IMR-90 (cell line): ENCODE measurements at regions not wholly inside any gene's neighbourhood (a gene's known extent, or its start where the extent isn't known, plus 50 kb on each side); places are given as distances from the start of the nearest gene placed in this dataset.

Experiments
- ATAC-seq: fragments of 200-7000 bp; cut with Tn5 transposase; 2 replicates; pipeline ENCODE4 v1.9.1; 2020; ENCODE audit warnings: low read depth, mild to moderate bottlenecking, moderate library complexity
- BruUV-seq: library from RNA; stranded (reverse); fragments of 400-500 nt; replicated peaks from 2 replicates; lab custom pipeline; 2021; lab: Mats Ljungman, UMichigan
- CTCF ChIA-PET: fragments of 300-600 bp; formaldehyde crosslinking; extraction: SDS; loops from one replicate; lab custom pipeline; 2021; ENCODE audit warnings: antibody characterized with exemption; lab: Yijun Ruan, JAX
- POLR2A ChIA-PET: fragments of 300-600 bp; sonication (Branson Sonifier 250); formaldehyde crosslinking; loops from one replicate; lab custom pipeline; 2022; ENCODE audit warnings: antibody characterized with exemption; ENCODE audit not compliant: unreplicated experiment; lab: Charles Lee
- DNase-seq: peaks from one replicate; pipeline ENCODE4 v3.0.0; 2013
- H2AFZ ChIP-seq: replicated peaks from 2 replicates; pipeline ENCODE3; 2013; ENCODE audit warnings: low read length, mild to moderate bottlenecking; ENCODE audit not compliant: poor library complexity
- H2AK5ac ChIP-seq: 2 replicates; pipeline ENCODE4 v1.6.1; 2013; ENCODE audit warnings: low read depth, low read length, inconsistent platforms
- H2AK9ac ChIP-seq: replicated peaks from 2 replicates; pipeline ENCODE3; 2013; ENCODE audit warnings: mild to moderate bottlenecking, low read depth, low read length, moderate library complexity; ENCODE audit not compliant: poor library complexity
- H2BK120ac ChIP-seq: 2 replicates; pipeline ENCODE4 v1.6.1; 2013; ENCODE audit warnings: low read depth, low read length, inconsistent platforms
- H2BK15ac ChIP-seq: 3 replicates; pipeline ENCODE4 v1.6.1; 2013; ENCODE audit warnings: low read depth, low read length, inconsistent platforms
- H2BK20ac ChIP-seq: 2 replicates; pipeline ENCODE4 v1.6.1; 2013; ENCODE audit warnings: low read depth, mild to moderate bottlenecking, inconsistent platforms, low read length, moderate library complexity
- H2BK5ac ChIP-seq: 2 replicates; pipeline ENCODE4 v1.6.1; 2013; ENCODE audit warnings: mild to moderate bottlenecking, low read depth, low read length, inconsistent platforms; ENCODE audit not compliant: poor library complexity, severe bottlenecking
- H3K14ac ChIP-seq: replicated peaks from 2 replicates; pipeline ENCODE4 v1.6.1; 2013; ENCODE audit warnings: low read depth, low read length, inconsistent platforms
- H3K18ac ChIP-seq: 2 replicates; pipeline ENCODE4 v1.6.1; 2013; ENCODE audit warnings: low read depth, low read length, control low read depth
- H3K23ac ChIP-seq: 2 replicates; pipeline ENCODE4 v1.6.1; 2013; ENCODE audit warnings: low read depth, low read length, inconsistent platforms
- H3K27ac ChIP-seq: 2 replicates; pipeline ENCODE4 v1.5.1; 2013; ENCODE audit warnings: mild to moderate bottlenecking, control low read depth, low read length; ENCODE audit not compliant: insufficient read depth
- H3K27me3 ChIP-seq: 2 replicates; pipeline ENCODE4 v1.6.1; 2013; ENCODE audit warnings: low read length; ENCODE audit not compliant: control insufficient read depth, insufficient read depth
- H3K36me3 ChIP-seq: 2 replicates; pipeline ENCODE4 v1.6.1; 2013; ENCODE audit warnings: low read length, mixed read lengths; ENCODE audit not compliant: control insufficient read depth, insufficient read depth
- H3K4ac ChIP-seq: 2 replicates; pipeline ENCODE4 v1.6.1; 2013; ENCODE audit warnings: low read depth, low read length, inconsistent platforms
- H3K4me1 ChIP-seq: 2 replicates; pipeline ENCODE4 v1.6.1; 2013; ENCODE audit warnings: low read length, mixed read lengths; ENCODE audit not compliant: control insufficient read depth, insufficient read depth
- H3K4me2 ChIP-seq: 2 replicates; pipeline ENCODE4 v1.6.1; 2013; ENCODE audit warnings: low read depth, mild to moderate bottlenecking, control low read depth, low read length, moderate library complexity
- H3K4me3 ChIP-seq: 2 replicates; pipeline ENCODE4 v1.5.1; 2013; ENCODE audit warnings: low read depth, mild to moderate bottlenecking, control low read depth, low read length, moderate library complexity; ENCODE audit not compliant: insufficient read depth
- H3K56ac ChIP-seq: 2 replicates; pipeline ENCODE4 v1.6.1; 2013; ENCODE audit warnings: low read length, inconsistent platforms; ENCODE audit not compliant: insufficient read depth; ENCODE audit errors: extremely low read depth
- H3K79me1 ChIP-seq, 2 experiments: 2 replicates each; pipeline ENCODE4 v1.6.1; 2013; ENCODE audit warnings: low read length in 2 of 2, inconsistent platforms in 1 of 2, low read depth in 1 of 2
- H3K9ac ChIP-seq: 2 replicates; pipeline ENCODE4 v1.6.1; 2013; ENCODE audit warnings: low read depth, low read length, control low read depth
- H3K9me1 ChIP-seq: 2 replicates; pipeline ENCODE4 v1.6.1; 2013; ENCODE audit warnings: low read length, inconsistent platforms; ENCODE audit not compliant: insufficient read depth
- H3K9me3 ChIP-seq: 2 replicates; pipeline ENCODE4 v1.6.1; 2013; ENCODE audit warnings: low read length; ENCODE audit not compliant: control insufficient read depth, insufficient read depth
- H4K20me1 ChIP-seq: 2 replicates; pipeline ENCODE4 v1.6.1; 2013; ENCODE audit warnings: low read length, inconsistent platforms; ENCODE audit not compliant: insufficient read depth
- H4K5ac ChIP-seq: 2 replicates; pipeline ENCODE4 v1.6.1; 2013; ENCODE audit warnings: mild to moderate bottlenecking, low read depth, low read length, control low read depth
- H4K8ac ChIP-seq, 2 experiments: 2 replicates each; pipeline ENCODE4 v1.6.1; 2013; ENCODE audit warnings: low read depth in 2 of 2, low read length in 2 of 2, control low read depth in 1 of 2, inconsistent platforms in 1 of 2
- H4K91ac ChIP-seq: 2 replicates; pipeline ENCODE4 v1.6.1; 2013; ENCODE audit warnings: low read depth, low read length, inconsistent platforms; ENCODE audit not compliant: insufficient read depth
- BHLHE40 ChIP-seq: fragments of 150-350 bp; IDR thresholded peaks from 2 replicates; pipeline ENCODE4 v1.6.1; 2016; ENCODE audit warnings: mild to moderate bottlenecking, low read depth, low read length
- CHD1 ChIP-seq: IDR thresholded peaks from 2 replicates; pipeline ENCODE4 v1.6.1; 2012; ENCODE audit warnings: low read depth, low read length, improper control_type of control experiment
- MAFK ChIP-seq: IDR thresholded peaks from 2 replicates; pipeline ENCODE4 v1.6.1; 2012; ENCODE audit warnings: low read depth, low read length, improper control_type of control experiment
- MAZ ChIP-seq: IDR thresholded peaks from 2 replicates; pipeline ENCODE4 v1.6.1; 2012; ENCODE audit warnings: low read depth, mild to moderate bottlenecking, low read length, improper control_type of control experiment, moderate library complexity, borderline replicate concordance
- MXI1 ChIP-seq: IDR thresholded peaks from 2 replicates; pipeline ENCODE4 v1.6.1; 2012; ENCODE audit warnings: low read depth, mild to moderate bottlenecking, low read length, moderate library complexity, borderline replicate concordance
- NFE2L2 ChIP-seq: fragments of 150-350 bp; IDR thresholded peaks from 2 replicates; pipeline ENCODE4 v1.6.1; 2016; ENCODE audit warnings: low read depth, mild to moderate bottlenecking, low read length
- POLR2A ChIP-seq: IDR thresholded peaks from 2 replicates; pipeline ENCODE4 v1.6.1; 2012; ENCODE audit warnings: mild to moderate bottlenecking, low read depth, low read length
- RAD21 ChIP-seq: IDR thresholded peaks from 2 replicates; pipeline ENCODE4 v1.6.1; 2012; ENCODE audit warnings: low read length, improper control_type of control experiment
- RCOR1 ChIP-seq: IDR thresholded peaks from 2 replicates; pipeline ENCODE4 v1.6.1; 2012; ENCODE audit warnings: mild to moderate bottlenecking, low read length, improper control_type of control experiment; ENCODE audit not compliant: insufficient replicate concordance
- RFX5 ChIP-seq: IDR thresholded peaks from 2 replicates; pipeline ENCODE4 v1.8.0; 2012; ENCODE audit warnings: low read depth, mild to moderate bottlenecking, low read length, moderate library complexity
- SMC3 ChIP-seq: fragments of 150-350 bp; IDR thresholded peaks from 2 replicates; pipeline ENCODE4 v1.6.1; 2016; ENCODE audit warnings: low read depth, mild to moderate bottlenecking, antibody characterized with exemption, low read length, moderate library complexity
- WGBS, 2 experiments: methylation state at CpG; one replicate each; pipeline versions ENCODE4 v1.1.5 to v1.1.7; 2013; ENCODE audit warnings: missing lambda C conversion rate in 2 of 2; ENCODE audit not compliant: insufficient read length in 1 of 2; ENCODE audit errors: extremely low coverage in 2 of 2; 5-methylcytosine and 5-hydroxymethylcytosine counted together
- dilution Hi-C: fragments of 300-500 bp; cut with HindIII; formaldehyde crosslinking; loops from one replicate; pipeline ENCODE4 v1.14.3; 2018; ENCODE audit warnings: low sequenced_read_pairs; ENCODE audit not compliant: unreplicated experiment
- in situ Hi-C: fragments of 300-500 bp; cut with MboI; formaldehyde crosslinking; loops from 3 replicates; pipeline ENCODE4 v1.14.3; 2019; ENCODE audit warnings: low sequenced_read_pairs, inconsistent platforms, mixed read lengths
- intact Hi-C: fragments of 100-400 bp; cut with micrococcal nuclease; formaldehyde crosslinking; loops from 2 replicates; pipeline ENCODE4 v1.10.0; 2022
- TF ChIP-seq, protein P1 (sequence below): conservative IDR thresholded peaks from 2 replicates; pipeline ENCODE4 v1.5.1; 2012; ENCODE audit warnings: mild to moderate bottlenecking, low read depth, low read length, improper control_type of control experiment
- TF ChIP-seq, protein P2 (sequence below): fragments of 150-350 bp; IDR thresholded peaks from 2 replicates; pipeline ENCODE4 v1.6.1; 2017; ENCODE audit warnings: mild to moderate bottlenecking, antibody characterized with exemption, low read length, low read depth

DNA sequence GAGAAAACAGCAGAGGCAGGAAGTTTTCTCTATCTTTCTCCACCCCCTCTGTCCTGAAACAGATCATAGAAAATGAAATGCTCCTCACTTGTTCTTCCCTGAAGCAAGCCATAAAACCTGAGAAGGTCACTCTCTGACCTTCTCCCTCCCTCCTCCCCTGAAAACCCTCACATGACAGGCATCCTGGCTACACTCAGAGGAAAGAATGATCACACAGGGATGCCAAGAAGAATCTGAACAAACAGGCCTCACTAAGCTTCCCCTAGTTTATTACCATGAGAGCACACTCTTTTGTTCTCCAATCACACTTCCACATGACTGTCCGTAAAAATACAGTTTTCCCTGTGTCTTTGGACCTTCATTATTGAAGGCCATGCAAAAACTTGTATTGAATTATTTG, 300.1 kb downstream of the BUD13 start:
- H2AK5ac ChIP-seq = no peak overlapping the region
- no peak overlapping the region for H3K4me2 ChIP-seq
- H3K4me1 ChIP-seq = no peaks in the 10 kb centered on the region
- H3K14ac ChIP-seq = no peak overlapping the region
- H2BK20ac ChIP-seq = no peak overlapping the region
- no peak overlapping the region for H4K91ac ChIP-seq
- ChIA-PET CTCF (no interaction called here), POLR2A (no interaction called here)
- TF ChIP-seq RAD21 (no peak), RCOR1 (no peak), SMC3 (no peak), RFX5 (no peak), CHD1 (no peak), POLR2A (no peak), BHLHE40 (no peak), NFE2L2 (no peak), MAFK (no peak), MAZ (no peak), MXI1 (no peak)
- TF ChIP-seq, protein P1, sequence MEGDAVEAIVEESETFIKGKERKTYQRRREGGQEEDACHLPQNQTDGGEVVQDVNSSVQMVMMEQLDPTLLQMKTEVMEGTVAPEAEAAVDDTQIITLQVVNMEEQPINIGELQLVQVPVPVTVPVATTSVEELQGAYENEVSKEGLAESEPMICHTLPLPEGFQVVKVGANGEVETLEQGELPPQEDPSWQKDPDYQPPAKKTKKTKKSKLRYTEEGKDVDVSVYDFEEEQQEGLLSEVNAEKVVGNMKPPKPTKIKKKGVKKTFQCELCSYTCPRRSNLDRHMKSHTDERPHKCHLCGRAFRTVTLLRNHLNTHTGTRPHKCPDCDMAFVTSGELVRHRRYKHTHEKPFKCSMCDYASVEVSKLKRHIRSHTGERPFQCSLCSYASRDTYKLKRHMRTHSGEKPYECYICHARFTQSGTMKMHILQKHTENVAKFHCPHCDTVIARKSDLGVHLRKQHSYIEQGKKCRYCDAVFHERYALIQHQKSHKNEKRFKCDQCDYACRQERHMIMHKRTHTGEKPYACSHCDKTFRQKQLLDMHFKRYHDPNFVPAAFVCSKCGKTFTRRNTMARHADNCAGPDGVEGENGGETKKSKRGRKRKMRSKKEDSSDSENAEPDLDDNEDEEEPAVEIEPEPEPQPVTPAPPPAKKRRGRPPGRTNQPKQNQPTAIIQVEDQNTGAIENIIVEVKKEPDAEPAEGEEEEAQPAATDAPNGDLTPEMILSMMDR = no peak
- TF ChIP-seq, protein P2, sequence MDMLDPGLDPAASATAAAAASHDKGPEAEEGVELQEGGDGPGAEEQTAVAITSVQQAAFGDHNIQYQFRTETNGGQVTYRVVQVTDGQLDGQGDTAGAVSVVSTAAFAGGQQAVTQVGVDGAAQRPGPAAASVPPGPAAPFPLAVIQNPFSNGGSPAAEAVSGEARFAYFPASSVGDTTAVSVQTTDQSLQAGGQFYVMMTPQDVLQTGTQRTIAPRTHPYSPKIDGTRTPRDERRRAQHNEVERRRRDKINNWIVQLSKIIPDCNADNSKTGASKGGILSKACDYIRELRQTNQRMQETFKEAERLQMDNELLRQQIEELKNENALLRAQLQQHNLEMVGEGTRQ = no peak
- no peak overlapping the region for H3K4me3 ChIP-seq
- H3K9me3 ChIP-seq = no peaks in the 10 kb centered on the region
- H3K9me1 ChIP-seq = no peaks in the 10 kb centered on the region
- DNase-seq (no peak), ATAC-seq (no peak)
- intact Hi-C loops (no loop called here), dilution Hi-C loops (no loop called here), in situ Hi-C loops (no loop called here)
- H3K79me1 ChIP-seq = no peaks in the 10 kb centered on the region
- H3K23ac ChIP-seq = no peak overlapping the region
- no peak overlapping the region for H3K56ac ChIP-seq
- H3K9ac ChIP-seq = no peak overlapping the region
- H4K20me1 ChIP-seq = no peaks in the 10 kb centered on the region
- H4K8ac ChIP-seq = no peak overlapping the region
- H4K5ac ChIP-seq = no peak overlapping the region
- H3K4ac ChIP-seq = no peak overlapping the region
- no peaks in the 10 kb centered on the region for H3K36me3 ChIP-seq
- no peaks in the 10 kb centered on the region; the same call in 1 of the 2 replicates for H3K27me3 ChIP-seq
- H3K18ac ChIP-seq = no peak overlapping the region
- H2AK9ac ChIP-seq = no peak overlapping the region
- no peak overlapping the region for H2BK120ac ChIP-seq
- WGBS, 2 experiments = no CpG with 5 or more reads among the region's 1 CpG
- H2BK15ac ChIP-seq = no peak overlapping the region
- H2BK5ac ChIP-seq = no peak overlapping the region
- H2AFZ ChIP-seq = no peak overlapping the region
- H3K27ac ChIP-seq = no peak overlapping the region
- BruUV-seq = no TSS peak
